Heart right ventricle (tissue), 16 donors: ENCODE measurements at regions not wholly inside any gene's neighbourhood (a gene's known extent, or its start where the extent isn't known, plus 50 kb on each side); places are given as distances from the start of the nearest gene placed in this dataset.

Experiments
- ATAC-seq, 8 donors: fragments of 200-7000 bp; cut with Tn5 transposase; one replicate each; pipeline ENCODE4 v1.9.1; 2020; ENCODE audit warnings: mild to moderate bottlenecking in 8 of 8, moderate library complexity in 8 of 8, moderate number of reproducible peaks in 1 of 8
- DNase-seq, 2 donors: peaks; one replicate each; pipeline ENCODE4 v3.0.0-alpha.2; 2020
- H3K27ac ChIP-seq, 10 donors: fragments of 200-600 bp; sonication (generic) in 2 of 10; one replicate each; pipeline versions ENCODE4 v1.5.0 to v1.8.0; 2020 to 2022; ENCODE audit warnings: mild to moderate bottlenecking in 3 of 10
- H3K27me3 ChIP-seq, 7 donors: fragments of 200-600 bp; one replicate each; pipeline ENCODE4 v1.8.0; 2021 to 2022; ENCODE audit warnings: mild to moderate bottlenecking in 2 of 7
- H3K36me3 ChIP-seq, 9 donors: fragments of 200-600 bp; sonication (generic) in 1 of 9; one replicate each; pipeline versions ENCODE4 v1.5.0 to v1.8.0; 2020 to 2022; ENCODE audit warnings: mild to moderate bottlenecking in 2 of 9
- H3K4me1 ChIP-seq, 9 donors: fragments of 200-600 bp; sonication (generic) in 1 of 9; one replicate each; pipeline versions ENCODE4 v1.5.0 to v1.8.0; 2020 to 2022; ENCODE audit warnings: mild to moderate bottlenecking in 4 of 9
- H3K4me3 ChIP-seq, 10 donors: fragments of 200-600 bp; sonication (generic) in 2 of 10; one replicate each; pipeline versions ENCODE4 v1.5.0 to v1.8.0; 2020 to 2022; ENCODE audit warnings: mild to moderate bottlenecking in 7 of 10, moderate library complexity in 2 of 10
- H3K9me3 ChIP-seq, 11 donors: fragments of 200-600 bp in 10 of 11; sonication (generic) in 2 of 11; one replicate each; pipeline versions ENCODE4 v1.5.0 to v1.8.0; 2013 to 2022; ENCODE audit warnings: mild to moderate bottlenecking in 2 of 11, control low read depth in 1 of 11, moderate library complexity in 1 of 11
- WGBS, 2 donors: extraction: QIAGEN DNeasy Blood & Tissue Kit; methylation state at CpG; one replicate each; pipeline ENCODE4 v1.1.7; 2013; ENCODE audit warnings: inconsistent platforms in 1 of 2; 5-methylcytosine and 5-hydroxymethylcytosine counted together
- intact Hi-C, 10 donors: fragments of 100-400 bp; cut with DNase I; formaldehyde crosslinking; loops; one replicate each; pipeline versions ENCODE4 v1.11.1 to v1.14.2; 2022
- TF ChIP-seq, protein P1 (sequence below), 9 donors: fragments of 200-600 bp; sonication (generic) in 2 of 9; IDR thresholded peaks; one replicate each; pipeline versions ENCODE4 v1.5.0 to v1.8.0; 2021 to 2022; ENCODE audit warnings: antibody characterized with exemption in 9 of 9, mild to moderate bottlenecking in 5 of 9, moderate library complexity in 1 of 9
- donor health status: Arrhythmogenic right ventricular cardiomyopathy.
- donor health status: ischemic (EF 13 %, LVEDD 7.1; RV severe dilation, severe dysfunction).
- donor health status: healthy with polysubstance abuse.
- donor health status: DM: no; HTN: yes; CAD: no.
- donor health status: DM: no; HTN: no; CAD: no.
- donor health status: ischemic (EF 25% LVEDD 6.9; RV normal size, moderate dysfunction).
- donor health status: ischemic (EF 25% LVEDD 5.7; RV mildly dilated, moderate dysfunction).
- donor health status: healthy.
- donor health status: DM: yes; HTN: yes; CAD: no.
- donor health status: Ischemic cardiomyopathy.
- donor health status: ischemic (EF 35%, LVEDD 5.7; RV mildly dilated, moderate dysfunction).
- donor health status: nonischemic (EF 11% LVEDD 7.7; RV severe dilation, severe dysfunction).
- donor health status: DM: yes; HTN: yes; CAD: no.
- donor health status: PGD.
- donor health status: ischemic (EF 29% LVEDD 5.4; RV normal size, mild dysfunction).
- donor health status: nonischemic (EF 23%, LVEDD 6.1; RV moderate dilation, normal function).

DNA sequence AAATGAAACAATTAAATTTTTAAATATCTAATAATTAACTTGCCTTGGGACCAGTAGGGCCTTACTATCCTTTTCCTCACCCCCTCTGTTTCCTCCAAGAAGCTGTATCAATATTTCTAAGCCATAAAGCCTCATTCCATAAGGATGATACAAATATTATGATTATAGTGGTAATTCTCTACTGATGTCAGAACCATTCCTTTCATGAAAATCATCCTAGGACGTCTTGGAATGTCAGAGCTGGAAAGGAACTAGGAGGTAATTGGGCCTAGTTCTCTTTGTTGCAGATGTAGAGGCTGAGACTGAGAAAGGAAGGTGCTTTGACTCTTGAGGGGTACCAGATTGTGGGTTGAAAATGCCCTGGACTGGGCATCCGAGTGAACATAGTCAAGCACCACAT lies 766.7 kb upstream of the GHITM start:
- no peak for ATAC-seq
- no peaks in the 10 kb centered on the region for H3K4me1 ChIP-seq
- no peaks in the 10 kb centered on the region for H3K27me3 ChIP-seq
- no peaks in the 10 kb centered on the region for H3K36me3 ChIP-seq
- H3K4me3 ChIP-seq, result no peak overlapping the region
- no peaks in the 10 kb centered on the region for H3K9me3 ChIP-seq
- WGBS, 2 donors, result 79 to 81% methylated on average over 2 of the region's 2 CpGs
- no peak overlapping the region for H3K27ac ChIP-seq
- TF ChIP-seq, protein P1, sequence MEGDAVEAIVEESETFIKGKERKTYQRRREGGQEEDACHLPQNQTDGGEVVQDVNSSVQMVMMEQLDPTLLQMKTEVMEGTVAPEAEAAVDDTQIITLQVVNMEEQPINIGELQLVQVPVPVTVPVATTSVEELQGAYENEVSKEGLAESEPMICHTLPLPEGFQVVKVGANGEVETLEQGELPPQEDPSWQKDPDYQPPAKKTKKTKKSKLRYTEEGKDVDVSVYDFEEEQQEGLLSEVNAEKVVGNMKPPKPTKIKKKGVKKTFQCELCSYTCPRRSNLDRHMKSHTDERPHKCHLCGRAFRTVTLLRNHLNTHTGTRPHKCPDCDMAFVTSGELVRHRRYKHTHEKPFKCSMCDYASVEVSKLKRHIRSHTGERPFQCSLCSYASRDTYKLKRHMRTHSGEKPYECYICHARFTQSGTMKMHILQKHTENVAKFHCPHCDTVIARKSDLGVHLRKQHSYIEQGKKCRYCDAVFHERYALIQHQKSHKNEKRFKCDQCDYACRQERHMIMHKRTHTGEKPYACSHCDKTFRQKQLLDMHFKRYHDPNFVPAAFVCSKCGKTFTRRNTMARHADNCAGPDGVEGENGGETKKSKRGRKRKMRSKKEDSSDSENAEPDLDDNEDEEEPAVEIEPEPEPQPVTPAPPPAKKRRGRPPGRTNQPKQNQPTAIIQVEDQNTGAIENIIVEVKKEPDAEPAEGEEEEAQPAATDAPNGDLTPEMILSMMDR (IDR thresholded peaks at IDR 0.05), result no peak
- DNase-seq, result no peak
- intact Hi-C loops, result no loop called here

DNA sequence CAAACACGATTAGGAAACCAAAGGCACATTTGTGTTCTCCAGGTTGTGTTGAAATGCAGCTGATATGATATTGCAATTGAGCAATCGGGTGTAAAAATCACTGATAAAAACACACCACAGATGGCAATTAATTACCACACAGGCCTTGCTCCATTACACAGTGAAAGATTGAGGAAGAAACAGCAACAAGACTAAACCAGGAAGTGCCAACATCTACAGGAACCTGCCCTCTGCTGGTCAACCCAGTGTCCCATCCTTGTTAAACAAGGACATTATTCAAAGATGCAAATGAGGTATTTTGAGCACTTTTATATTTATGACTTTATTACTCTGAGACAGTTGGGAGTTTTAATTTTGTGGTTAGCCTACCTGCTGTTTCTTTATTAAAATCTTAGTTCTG lies 765.6 kb upstream of the GHITM start:
- H3K9me3 ChIP-seq, result peaks cover 0 to 6% (median 0%) of the 10 kb centered on the region in 11 donors
- ATAC-seq, result peak in 2 of 8 donors; percentile 16 to 61
- WGBS, 2 donors, result 70 to 72% methylated on average over 2 of the region's 2 CpGs
- no peaks in the 10 kb centered on the region for H3K4me1 ChIP-seq
- H3K27ac ChIP-seq, result no peak overlapping the region
- H3K27me3 ChIP-seq, result no peaks in the 10 kb centered on the region
- DNase-seq, result no peak
- intact Hi-C loops, result no loop called here
- TF ChIP-seq, protein P1 (IDR thresholded peaks at IDR 0.05), result peak in 6 of 9 donors; percentile 19 to 34 (median 26)
- H3K4me3 ChIP-seq, result no peak overlapping the region
- H3K36me3 ChIP-seq, result no peaks in the 10 kb centered on the region

DNA sequence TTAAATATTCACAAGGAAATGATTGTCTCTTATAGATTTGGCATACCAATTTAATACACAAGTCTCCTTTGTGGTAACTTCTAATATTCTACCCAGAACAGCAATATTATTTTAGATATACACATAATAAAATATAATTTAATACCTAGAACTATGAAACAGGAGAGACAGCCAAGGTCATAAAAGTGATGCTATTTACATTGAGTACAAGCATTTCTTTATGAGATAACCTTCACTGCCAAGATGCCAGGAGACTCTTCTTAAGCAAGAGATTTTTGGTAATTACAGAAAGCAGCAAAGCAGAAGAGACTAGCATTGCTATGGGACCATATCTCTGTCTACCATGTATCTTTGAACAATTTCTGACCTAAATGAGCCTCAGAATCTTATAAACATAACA lies 764.6 kb upstream of the GHITM start:
- H3K9me3 ChIP-seq, result peaks cover 0 to 6% (median 0%) of the 10 kb centered on the region in 11 donors
- H3K4me1 ChIP-seq, result no peaks in the 10 kb centered on the region
- DNase-seq, result no peak
- TF ChIP-seq, protein P1 (IDR thresholded peaks at IDR 0.05), result no peak
- no peak overlapping the region for H3K4me3 ChIP-seq
- intact Hi-C loops, result no loop called here
- no peak overlapping the region for H3K27ac ChIP-seq
- H3K27me3 ChIP-seq, result no peaks in the 10 kb centered on the region
- H3K36me3 ChIP-seq, result no peaks in the 10 kb centered on the region
- no peak for ATAC-seq

DNA sequence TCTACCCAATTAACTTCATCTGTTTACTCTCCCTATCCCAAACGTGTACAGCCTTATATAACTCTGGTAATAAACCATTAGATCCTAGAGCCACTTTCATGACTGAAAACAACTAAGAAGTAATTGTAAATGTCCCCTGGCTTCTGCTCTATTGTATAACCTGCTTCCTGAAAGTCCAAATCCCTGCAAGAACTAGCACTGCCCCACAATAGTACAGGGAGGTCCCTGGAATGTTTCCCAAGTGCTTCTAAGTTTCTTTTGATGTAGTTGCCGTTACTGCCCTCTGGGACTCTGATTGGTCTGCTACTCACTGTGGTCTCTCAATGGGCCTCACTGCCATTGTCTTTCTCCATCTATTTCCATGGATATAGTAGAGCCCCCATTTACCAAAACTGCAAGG lies 764.0 kb upstream of the GHITM start:
- Histone ChIP-seq H3K4me3 (no peak overlapping the region), H3K4me1 (peaks cover 0 to 3% (median 0%) of the 10 kb centered on the region in 9 donors), H3K9me3 (peaks cover 0 to 6% (median 0%) of the 10 kb centered on the region in 11 donors), H3K36me3 (no peaks in the 10 kb centered on the region), H3K27ac (no peak overlapping the region), H3K27me3 (no peaks in the 10 kb centered on the region)
- 47% methylated on average over 2 of the region's 2 CpGs for WGBS, 2 donors
- DNase-seq (no peak), ATAC-seq (peak in 2 of 8 donors; percentile 56 to 57)
- TF ChIP-seq, protein P1 (IDR thresholded peaks at IDR 0.05), result no peak
- intact Hi-C loops, result no loop called here
